HG02571 (cell line): ENCODE measurements at regions not wholly inside any gene's neighbourhood (a gene's known extent, or its start where the extent isn't known, plus 50 kb on each side); places are given as distances from the start of the nearest gene placed in this dataset.
"Not testable (repeated sequence)": the region's sequence is repeated elsewhere in the genome, so short reads cannot be mapped to it uniquely, and the experiment has no call there.

ENCODE experiments used
- ATAC-seq: cut with Tn5 transposase; IDR thresholded peaks from one replicate; pipeline ENCODE4 v1.9.1; 2021; ENCODE audit warnings: mild to moderate bottlenecking, moderate library complexity; ENCODE audit not compliant: unreplicated experiment

DNA sequence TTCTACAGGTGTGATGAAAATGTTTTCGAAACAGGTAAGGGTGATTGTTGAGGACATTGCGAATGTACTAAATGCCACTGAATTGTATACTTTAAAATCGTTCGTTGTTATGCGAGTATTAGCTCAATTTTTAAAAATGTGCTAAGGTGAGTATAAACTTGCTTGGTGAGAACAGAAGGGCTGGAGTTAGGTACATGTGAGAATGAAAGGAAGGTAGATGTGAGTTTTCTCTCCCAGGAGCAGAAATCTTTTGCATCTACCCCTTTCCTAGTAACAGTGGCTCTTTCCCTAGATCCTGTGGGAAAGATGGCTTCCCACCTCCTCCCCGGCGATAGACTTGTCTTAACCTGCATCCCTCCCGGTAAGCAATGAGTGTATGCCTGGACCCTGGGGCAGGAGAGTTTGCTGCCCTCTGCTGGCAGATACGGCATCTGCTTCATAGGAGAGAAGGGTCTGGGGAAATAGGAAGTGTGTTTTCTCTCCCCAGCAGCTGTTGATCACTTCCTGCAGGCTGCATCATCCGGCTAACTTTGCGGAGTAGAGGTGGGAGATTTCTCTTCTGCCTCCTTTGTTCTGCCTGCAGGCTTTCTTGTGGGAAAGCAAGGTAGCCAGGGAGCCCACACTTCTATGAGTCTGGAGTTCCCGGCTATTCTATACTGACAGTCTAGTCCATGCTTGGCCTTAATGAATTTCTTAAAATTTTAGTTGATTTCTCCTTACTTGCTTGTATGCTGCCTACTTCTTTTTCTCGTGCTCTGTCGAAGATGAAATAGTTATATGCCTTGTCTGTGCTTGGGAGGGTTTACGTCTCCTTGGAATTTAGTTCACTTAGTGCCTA lies 373.3 kb upstream of the SEMA6A start:
- peak; percentile 100 for ATAC-seq

DNA sequence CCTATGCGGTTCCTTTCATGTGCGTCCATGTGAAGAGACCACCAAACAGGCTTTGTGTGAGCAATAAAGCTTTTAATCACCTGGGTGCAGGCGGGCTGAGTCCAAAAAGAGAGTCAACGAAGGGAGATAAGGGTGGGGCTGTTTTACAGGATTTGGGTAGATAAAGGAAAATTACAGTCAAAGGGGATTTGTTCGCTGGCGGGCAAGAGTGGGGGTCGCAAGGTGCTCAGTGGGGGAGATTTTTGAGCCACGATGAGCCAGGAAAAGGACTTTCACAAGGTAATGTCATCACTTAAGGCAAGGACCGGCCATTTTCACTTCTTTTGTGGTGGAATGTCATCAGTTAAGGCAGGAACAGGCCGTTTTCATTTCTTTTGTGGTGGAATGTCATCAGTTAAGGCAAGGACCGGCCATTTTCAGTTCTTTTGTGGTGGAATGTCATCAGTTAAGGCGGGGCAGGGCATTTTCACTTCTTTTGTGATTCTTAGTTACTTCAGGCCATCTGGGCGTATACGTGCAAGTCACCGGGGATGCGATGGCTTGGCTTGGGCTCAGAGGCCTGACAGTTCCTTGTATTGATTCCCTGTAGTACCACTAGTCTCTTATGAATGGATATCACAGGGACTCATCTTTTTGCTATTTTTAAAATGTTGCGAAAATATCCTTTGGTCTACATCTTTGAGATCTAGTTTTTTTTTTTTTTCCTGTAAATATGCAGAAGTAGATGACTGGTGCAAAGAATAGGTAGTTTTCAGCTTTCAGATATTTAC lies 371.2 kb upstream of the SEMA6A start:
- ATAC-seq: not testable (repeated sequence)

- no peak for ATAC-seq
These were observed 369.6 kb upstream of the SEMA6A start for GRCh38 chr5:116944183-116944582.

DNA sequence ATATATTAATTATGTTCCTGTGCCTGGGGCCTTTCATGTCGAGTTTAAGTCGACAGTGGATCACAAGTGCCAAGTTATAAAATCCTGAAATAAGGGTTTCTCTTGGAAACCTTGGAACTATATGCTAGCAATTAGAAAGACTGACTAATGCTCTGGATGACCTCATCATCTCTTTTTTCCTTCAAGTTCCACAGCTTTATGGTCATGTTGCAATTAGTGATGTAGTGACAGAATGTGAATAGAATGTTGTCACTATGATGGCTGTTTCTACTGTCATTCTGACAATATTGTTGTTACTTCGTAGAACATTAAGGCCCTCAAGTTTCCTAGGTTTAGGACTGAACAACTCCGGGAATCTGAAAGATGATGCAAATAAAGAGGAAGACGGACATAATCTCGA lies 368.0 kb upstream of the SEMA6A start:
- ATAC-seq: no peak

GRCh38 chr5:116939641-116940040 lies 365.0 kb upstream of the SEMA6A start:
- ATAC-seq: no peak

GRCh38 chr5:116938488-116938887 lies 363.9 kb upstream of the SEMA6A start:
- ATAC-seq: peak; percentile 56

- no peak for ATAC-seq
These were observed 361.0 kb upstream of the SEMA6A start for GRCh38 chr5:116935561-116936162.

- ATAC-seq: no peak
These were observed 356.0 kb upstream of the SEMA6A start for GRCh38 chr5:116930616-116931015.

DNA sequence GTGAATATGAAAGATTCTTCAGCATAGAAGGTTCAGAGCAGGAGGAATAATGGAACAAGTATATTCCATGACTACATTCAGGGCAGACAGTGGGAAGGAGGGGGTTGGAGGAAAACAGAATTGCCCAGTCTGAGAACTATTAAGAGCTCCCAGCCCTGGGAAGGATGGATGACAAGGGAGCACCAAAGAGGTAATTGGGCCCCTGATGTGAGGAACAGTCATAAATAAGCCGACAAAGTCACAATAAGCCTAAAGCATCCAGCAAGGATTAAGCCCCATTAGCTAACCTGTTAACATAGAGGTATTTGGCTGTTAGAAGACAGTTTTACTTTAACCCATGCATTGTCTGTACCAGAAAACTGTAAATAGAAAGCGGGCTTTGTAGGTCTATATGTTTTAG lies 348.7 kb upstream of the SEMA6A start:
- ATAC-seq: no peak

- ATAC-seq: peak; percentile 91
These were observed 347.9 kb upstream of the SEMA6A start for GRCh38 chr5:116922532-116922931.

DNA sequence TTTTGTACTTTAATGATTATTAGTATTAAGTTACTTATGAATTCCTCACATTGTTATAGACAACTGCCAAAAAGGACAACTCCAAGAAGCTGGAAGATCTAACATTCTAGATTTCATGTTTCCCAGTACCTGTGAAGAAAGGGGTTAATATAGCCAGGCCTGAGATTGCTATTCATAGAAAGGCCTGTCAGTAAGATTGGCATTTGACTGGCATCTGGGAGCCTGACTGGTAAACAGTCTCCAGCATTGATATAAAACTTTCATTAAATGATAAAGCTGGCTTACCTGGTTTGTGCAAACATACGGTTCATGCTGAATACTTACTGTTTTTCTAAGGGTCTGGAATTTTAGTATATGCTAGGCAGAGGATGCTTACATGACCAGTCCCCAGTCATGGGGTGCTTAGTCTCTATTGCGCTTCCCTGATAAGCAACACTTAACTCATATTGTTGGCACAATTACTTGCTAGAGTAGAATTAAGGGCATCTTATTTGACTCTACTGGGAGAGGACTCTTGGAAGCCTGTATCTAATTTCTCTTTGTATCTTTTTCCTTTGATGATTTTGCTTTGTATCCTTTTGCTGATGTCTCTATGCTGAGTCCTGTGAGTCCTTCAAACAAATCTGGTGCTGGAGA lies 340.4 kb upstream of the SEMA6A start:
- ATAC-seq: no peak

DNA sequence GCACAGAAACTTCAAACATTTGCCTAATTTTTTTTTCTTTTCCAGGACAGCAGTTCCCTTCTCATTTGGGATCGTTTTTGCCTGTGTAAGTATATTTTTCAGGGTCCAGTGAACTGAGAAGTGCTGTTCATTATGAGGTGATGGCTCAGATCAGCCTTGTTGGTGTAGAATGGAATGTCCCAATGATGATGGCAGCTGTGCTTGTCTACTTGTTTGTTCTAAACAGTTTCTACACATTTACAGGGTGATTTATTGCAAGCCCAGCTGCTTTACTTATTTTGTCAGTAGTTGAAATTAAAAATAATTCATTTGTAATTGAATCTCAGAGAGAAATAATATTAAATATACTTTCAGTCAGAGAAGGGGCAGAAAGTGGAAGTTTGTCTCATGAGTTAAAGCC lies 337.6 kb upstream of the SEMA6A start:
- ATAC-seq: no peak

DNA sequence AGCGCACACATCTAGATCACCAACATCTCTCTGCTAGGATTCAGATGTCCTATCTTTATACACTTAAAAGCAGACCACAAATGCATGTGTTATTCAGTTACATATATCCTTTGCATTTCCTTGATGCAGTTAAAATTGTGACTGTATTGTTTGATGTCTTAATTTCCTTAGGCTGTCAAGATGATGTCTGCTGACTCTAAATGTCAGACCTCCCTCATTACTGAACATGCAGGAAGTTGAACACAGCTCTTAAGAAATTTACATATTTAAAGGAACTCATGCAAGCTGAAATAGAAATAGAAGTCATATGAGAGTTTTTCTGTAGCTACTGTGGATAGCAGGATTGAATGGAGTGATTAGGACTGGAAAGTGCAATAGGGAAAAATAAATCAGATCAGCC lies 336.5 kb upstream of the SEMA6A start:
- ATAC-seq: no peak

DNA sequence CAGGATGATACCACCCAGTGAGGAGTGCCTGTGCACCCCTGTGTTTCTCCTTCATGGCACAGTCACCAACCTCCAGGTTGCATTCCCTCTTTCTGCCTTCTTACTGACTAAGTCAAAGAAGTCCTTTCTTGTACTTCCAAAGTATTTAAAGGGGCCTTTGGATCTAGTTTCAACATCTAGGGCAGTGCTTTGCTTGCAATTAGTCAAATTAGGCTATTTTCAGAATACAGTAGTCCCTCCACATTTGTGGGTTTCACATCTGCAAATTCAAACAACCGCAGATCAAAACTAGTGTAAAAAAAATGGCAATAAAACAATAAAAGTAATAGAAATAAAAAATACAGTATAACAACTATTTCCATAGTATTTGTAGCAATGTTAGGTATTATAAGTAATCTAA lies 333.9 kb upstream of the SEMA6A start:
- ATAC-seq: peak; percentile 65

GRCh38 chr5:116905885-116906284 lies 331.3 kb upstream of the SEMA6A start:
- no peak for ATAC-seq

DNA sequence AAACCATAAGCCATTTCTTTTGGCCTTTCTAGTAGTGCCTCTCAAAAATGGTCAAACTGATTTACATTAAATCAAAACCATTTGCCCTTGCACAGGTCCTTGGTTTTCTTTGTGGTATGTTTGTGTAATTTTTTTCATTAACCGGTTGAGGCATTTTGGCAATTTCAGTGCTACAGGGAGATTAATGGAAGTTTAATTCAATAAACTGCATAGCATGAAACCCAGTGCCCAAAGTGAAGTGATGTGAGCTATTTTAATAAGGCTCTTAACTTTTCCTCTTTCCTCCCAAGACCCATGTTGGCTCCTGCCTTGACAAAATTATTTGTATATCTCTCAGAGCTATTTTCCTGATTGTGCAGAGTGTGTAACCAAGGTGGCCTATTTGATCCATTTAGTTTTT lies 326.2 kb upstream of the SEMA6A start:
- no peak for ATAC-seq

GRCh38 chr5:116898917-116899316 lies 324.3 kb upstream of the SEMA6A start:
- peak; percentile 71 for ATAC-seq

GRCh38 chr5:116897291-116897690 lies 322.7 kb upstream of the SEMA6A start:
- no peak for ATAC-seq

DNA sequence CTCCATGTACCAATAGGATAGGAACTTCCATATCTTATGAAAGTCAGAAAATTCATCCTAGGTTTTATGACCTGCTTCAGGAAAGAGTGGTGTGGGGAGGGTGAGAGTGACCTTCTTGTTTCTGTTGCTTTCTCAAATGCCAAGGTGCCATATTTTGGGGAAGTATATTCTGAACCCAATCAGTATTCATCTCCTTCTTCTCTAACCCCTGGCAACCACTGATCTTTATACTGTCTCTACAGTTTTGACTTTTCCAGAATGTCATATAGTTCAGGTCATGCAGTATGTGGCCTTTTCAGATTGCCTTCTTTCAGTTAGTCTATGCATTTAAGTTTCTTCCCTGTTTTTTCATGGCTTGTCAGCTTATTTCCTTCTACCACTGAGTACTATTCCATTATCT lies 321.4 kb upstream of the SEMA6A start:
- ATAC-seq: no peak

DNA sequence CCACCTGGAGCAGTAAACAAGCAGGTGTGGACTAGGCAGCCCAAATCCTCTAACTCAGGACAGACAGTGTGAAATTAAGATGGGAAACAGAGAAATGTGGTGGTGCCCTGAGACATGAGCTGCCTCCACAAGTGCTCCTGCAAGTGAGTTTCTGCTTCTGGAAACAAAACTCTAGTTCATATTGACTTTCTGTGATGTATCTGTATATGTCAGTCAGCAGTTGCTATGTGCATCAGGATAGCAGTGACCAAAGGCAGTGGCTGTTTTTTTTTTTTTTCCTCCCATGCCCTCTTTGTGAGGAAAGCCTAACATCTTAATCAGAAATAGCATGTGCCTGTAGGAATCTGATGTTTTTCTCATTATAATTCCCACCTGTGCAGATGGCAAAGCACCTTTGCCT lies 318.4 kb upstream of the SEMA6A start:
- ATAC-seq: no peak

- ATAC-seq: no peak
These were observed 312.5 kb upstream of the SEMA6A start for GRCh38 chr5:116887104-116887503.
